OCI-LY3 (cell line): ENCODE measurements at regions not wholly inside any gene's neighbourhood (a gene's known extent, or its start where the extent isn't known, plus 50 kb on each side); places are given as distances from the start of the nearest gene placed in this dataset.

Experiments used
- EZH2phosphoT487 ChIP-seq: fragments of 200-600 bp; shearing (Covaris generic); IDR thresholded peaks from 2 replicates; pipeline ENCODE4 v1.6.1; 2018; ENCODE audit warnings: antibody characterized with exemption, mixed run types, low read depth
- TF ChIP-seq, protein P1 (sequence below): fragments of 200-600, 300-600 bp; sonication (generic); IDR thresholded peaks from 2 replicates; pipeline ENCODE4 v1.5.1; 2014; ENCODE audit warnings: antibody characterized with exemption, low read length, low read depth

DNA sequence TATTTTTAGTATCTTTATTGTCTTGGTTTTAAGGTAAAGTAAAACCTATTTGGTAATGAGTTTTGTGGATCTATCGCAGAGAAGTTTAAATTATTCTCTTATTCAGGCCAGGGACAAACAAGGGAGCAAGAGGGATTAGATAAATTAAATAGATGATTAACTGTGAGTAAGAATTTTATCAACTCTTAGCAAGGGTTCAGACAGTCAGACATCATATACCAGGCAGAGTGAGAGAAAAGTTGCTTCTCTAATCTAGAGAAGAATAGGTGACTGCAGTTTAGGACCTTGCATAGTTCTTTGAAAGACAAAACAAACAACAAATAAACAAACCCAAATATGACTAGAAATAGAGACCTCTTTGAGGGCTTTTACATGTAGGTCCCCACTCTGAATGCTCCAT, 840.2 kb upstream of the GOT2 start:
- TF ChIP-seq, protein P1, sequence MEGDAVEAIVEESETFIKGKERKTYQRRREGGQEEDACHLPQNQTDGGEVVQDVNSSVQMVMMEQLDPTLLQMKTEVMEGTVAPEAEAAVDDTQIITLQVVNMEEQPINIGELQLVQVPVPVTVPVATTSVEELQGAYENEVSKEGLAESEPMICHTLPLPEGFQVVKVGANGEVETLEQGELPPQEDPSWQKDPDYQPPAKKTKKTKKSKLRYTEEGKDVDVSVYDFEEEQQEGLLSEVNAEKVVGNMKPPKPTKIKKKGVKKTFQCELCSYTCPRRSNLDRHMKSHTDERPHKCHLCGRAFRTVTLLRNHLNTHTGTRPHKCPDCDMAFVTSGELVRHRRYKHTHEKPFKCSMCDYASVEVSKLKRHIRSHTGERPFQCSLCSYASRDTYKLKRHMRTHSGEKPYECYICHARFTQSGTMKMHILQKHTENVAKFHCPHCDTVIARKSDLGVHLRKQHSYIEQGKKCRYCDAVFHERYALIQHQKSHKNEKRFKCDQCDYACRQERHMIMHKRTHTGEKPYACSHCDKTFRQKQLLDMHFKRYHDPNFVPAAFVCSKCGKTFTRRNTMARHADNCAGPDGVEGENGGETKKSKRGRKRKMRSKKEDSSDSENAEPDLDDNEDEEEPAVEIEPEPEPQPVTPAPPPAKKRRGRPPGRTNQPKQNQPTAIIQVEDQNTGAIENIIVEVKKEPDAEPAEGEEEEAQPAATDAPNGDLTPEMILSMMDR: no peak
- no peak for TF ChIP-seq EZH2phosphoT487
